GM18508 (cell line): ENCODE measurements at regions not wholly inside any gene's neighbourhood (a gene's known extent, or its start where the extent isn't known, plus 50 kb on each side); places are given as distances from the start of the nearest gene placed in this dataset.
"Not testable (repeated sequence)": the region's sequence is repeated elsewhere in the genome, so short reads cannot be mapped to it uniquely, and the experiment has no call there.

Experiments
- ATAC-seq: cut with Tn5 transposase; IDR thresholded peaks from one replicate; pipeline ENCODE4 v1.9.1; 2021; ENCODE audit warnings: moderate number of reproducible peaks; ENCODE audit not compliant: insufficient read depth, unreplicated experiment

- ATAC-seq: no peak
These were observed 419.7 kb upstream of the CNTN5 start for GRCh38 chr11:98600786-98601773.

- ATAC-seq: no peak
These were observed 404.6 kb upstream of the CNTN5 start for GRCh38 chr11:98616098-98616655.

DNA sequence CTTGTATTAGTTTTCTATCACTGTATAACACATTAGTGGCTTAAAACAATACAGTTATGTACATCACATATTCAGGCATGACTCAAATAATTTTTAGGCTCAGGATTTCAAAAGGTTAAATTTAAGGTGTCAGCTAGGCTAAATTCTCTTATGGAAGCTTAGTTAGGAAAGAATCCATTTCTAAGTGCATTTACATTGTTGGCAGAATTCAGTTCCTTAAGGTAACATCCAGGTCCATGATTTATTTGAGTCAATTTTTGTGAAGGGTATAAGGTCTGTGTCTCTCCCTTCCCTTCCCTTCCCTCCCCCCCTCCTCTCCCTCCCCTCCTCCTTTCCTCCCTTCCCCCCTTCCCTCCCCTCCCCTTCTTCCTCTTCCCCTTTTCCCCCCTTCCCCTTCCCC, 399.0 kb upstream of the CNTN5 start:
- no peak for ATAC-seq

GRCh38 chr11:98625526-98625925, 395.2 kb upstream of the CNTN5 start:
- no peak for ATAC-seq

- ATAC-seq: no peak
These were observed 390.0 kb upstream of the CNTN5 start for GRCh38 chr11:98630736-98631135.

GRCh38 chr11:98657711-98658110, 363.0 kb upstream of the CNTN5 start:
- ATAC-seq: no peak

- no peak for ATAC-seq
These were observed 361.3 kb upstream of the CNTN5 start for GRCh38 chr11:98659431-98659830.

- no peak for ATAC-seq
These were observed 346.4 kb upstream of the CNTN5 start for GRCh38 chr11:98674390-98674789.

DNA sequence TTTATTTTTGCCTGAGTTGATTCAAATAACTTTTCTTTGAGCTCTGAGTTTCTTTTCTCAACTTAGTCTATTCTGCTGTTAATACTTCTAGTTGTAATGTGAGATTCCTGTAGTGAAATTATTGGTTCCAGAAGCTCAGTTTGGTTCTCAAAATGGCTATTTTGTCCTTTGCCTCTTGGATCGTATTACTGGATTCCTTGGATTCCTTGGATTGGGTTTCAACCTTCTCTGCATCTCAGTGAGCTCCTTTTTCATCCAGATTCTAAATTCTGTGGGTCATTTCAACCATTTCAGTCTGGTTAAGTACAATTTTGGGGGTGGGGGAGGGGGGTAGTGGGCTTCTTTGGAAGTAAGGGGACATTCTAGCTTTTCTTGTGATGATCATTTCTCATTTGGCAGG, 341.1 kb upstream of the CNTN5 start:
- no peak for ATAC-seq

DNA sequence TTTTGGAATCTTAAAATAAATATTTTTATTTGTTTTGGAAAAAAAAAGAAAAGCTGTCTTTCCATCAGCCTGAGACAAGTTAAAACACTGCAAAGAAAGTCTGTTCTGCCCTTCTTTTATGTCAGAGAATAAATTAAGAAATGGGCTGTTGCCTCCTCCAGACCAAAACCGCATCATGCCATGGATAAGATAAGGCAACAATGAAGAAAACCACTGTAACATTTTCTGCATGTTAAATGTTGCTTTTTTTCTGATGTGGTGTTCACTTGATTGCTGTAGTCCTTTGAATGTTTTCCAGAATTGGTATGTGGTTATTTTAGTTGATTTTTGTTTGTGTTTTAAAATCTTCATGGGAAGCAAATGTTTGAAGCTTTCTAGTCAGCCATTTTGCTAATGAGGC, 319.2 kb upstream of the CNTN5 start:
- ATAC-seq: no peak

GRCh38 chr11:98703779-98704556, 316.8 kb upstream of the CNTN5 start:
- ATAC-seq: no peak

DNA sequence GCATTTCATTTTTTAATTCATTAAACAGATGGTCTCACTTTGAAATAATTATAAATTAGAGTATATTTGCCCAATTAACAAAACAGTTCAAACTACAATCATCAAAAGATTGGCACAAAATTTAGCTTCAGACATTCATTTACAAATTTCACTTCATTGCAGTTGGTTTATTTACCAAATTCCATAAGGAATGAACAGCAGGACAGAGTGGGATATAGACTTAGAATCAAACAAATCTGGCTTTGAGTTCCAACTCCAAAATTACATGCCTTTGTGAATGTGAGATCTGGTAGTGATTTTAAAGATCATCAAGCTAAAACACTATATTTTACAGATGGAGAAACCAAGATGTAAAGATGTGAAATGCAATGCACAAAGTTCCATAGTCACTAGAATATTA, 310.7 kb upstream of the CNTN5 start:
- no peak for ATAC-seq

DNA sequence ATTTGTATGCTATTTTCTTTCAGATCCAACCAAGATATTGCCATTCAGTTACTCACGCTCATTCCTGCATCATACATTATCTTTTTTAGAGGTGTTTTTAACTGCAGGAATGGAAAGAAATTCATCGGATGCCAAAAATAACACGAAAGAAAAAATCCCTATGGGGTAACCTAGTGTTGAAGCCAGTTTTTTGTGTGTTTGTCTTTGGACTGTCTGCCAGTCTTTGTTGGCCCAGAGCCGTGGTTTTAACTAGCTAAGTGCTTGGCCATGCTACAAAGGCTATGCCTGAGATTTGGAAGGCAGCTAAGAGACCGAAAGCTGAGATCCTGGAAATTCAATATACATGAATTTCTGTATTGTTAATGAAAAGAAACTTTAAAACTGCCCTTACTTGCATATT, 309.8 kb upstream of the CNTN5 start:
- ATAC-seq: no peak

DNA sequence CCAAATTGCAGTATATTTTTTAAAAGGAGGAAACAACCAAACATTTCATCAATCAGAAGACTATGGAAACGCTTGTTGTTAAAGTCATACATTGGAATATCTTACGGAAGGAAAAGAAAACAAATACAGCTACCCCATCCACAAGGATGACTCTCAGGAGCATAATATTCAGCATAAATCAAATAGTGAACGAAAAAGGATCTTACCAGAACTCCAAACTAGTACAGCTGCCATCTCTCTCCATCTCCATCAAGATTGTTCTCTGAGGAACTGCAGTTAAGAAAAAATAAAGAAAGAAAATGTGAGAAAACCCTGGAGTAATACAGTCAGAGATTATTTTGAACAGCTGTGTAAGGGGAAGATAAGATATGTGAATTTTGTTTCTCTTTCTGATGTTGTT, 299.8 kb upstream of the CNTN5 start:
- no peak for ATAC-seq

DNA sequence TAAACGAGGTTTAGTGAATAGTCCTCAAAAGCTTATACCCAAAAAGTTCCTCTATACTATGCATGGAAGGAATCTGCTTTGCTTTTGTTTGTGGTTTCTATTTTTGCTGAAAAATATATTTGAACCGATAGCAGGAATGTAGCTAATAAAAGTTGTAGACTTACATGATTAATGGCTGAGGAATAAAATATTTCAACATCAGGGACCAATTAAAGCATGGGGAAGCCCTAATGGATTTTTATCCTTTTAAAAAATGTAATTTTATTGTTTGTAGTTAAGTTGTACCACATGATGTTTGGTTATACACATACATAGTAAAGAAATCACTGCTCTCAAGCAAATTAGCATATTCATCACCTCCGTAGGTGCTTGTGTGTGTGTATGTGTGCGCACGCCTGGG, 295.3 kb upstream of the CNTN5 start:
- ATAC-seq: no peak

- ATAC-seq: no peak
These were observed 292.3 kb upstream of the CNTN5 start for GRCh38 chr11:98728421-98728820.

GRCh38 chr11:98729118-98729517, 291.6 kb upstream of the CNTN5 start:
- ATAC-seq: no peak

DNA sequence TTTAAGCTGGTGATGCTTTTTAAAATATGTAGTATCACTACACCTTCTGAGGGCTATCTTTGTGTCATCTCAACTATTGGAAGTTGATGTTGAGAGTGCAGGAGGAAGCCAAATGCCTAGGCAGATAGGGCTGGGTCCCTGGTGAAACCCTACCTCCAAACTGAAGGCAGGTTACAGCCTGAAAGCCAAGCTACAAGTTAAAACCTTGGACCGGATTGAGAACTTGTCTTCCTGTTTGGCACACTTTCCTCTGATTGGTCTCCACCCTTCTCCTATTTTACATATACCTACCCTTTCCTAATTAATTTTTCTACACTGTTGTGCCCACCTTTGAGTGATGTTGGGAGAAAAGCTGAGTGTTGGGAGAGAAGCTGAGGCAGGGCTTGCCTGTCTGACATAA, 287.8 kb upstream of the CNTN5 start:
- no peak for ATAC-seq

GRCh38 chr11:98733378-98733777, 287.4 kb upstream of the CNTN5 start:
- not testable (repeated sequence) for ATAC-seq

- no peak for ATAC-seq
These were observed 286.1 kb upstream of the CNTN5 start for GRCh38 chr11:98734686-98735085.

- no peak for ATAC-seq
These were observed 283.9 kb upstream of the CNTN5 start for GRCh38 chr11:98736833-98737232.
